GM23338 (cell line): ENCODE measurements at regions not wholly inside any gene's neighbourhood (a gene's known extent, or its start where the extent isn't known, plus 50 kb on each side); places are given as distances from the start of the nearest gene placed in this dataset.

ENCODE experiments used
- ATAC-seq: fragments of 200-7000 bp; cut with Tn5 transposase; 3 replicates; pipeline ENCODE4 v1.9.1; 2020
- DNase-seq: peaks from one replicate; pipeline ENCODE4 v3.0.0-alpha.2; 2015; ENCODE audit warnings: low spot score
- H2AFZ ChIP-seq: fragments of 200-600 bp; sonication (generic); 2 replicates; pipeline ENCODE4 v1.8.0; 2016; ENCODE audit warnings: antibody characterized with exemption, mild to moderate bottlenecking, moderate library complexity
- H3F3A ChIP-seq: fragments of 200-600 bp; sonication (generic); replicated peaks from 2 replicates; pipeline ENCODE4 v1.8.0; 2017; ENCODE audit warnings: antibody characterized with exemption, mixed run types, low read depth
- H3K27ac ChIP-seq: fragments of 200-600 bp; sonication (generic); 2 replicates; pipeline ENCODE4 v1.6.1; 2016; ENCODE audit warnings: low read depth
- H3K27me3 ChIP-seq: fragments of 200-600 bp; sonication (generic); 2 replicates; pipeline ENCODE4 v1.8.0; 2016; ENCODE audit warnings: mild to moderate bottlenecking, mixed run types, moderate library complexity; ENCODE audit not compliant: insufficient read depth
- H3K36me3 ChIP-seq: fragments of 200-600 bp; sonication (generic); 2 replicates; pipeline ENCODE4 v1.8.0; 2016; ENCODE audit warnings: mild to moderate bottlenecking; ENCODE audit not compliant: insufficient read depth
- H3K4me1 ChIP-seq: fragments of 200-600 bp; sonication (generic); 2 replicates; pipeline ENCODE4 v1.8.0; 2016; ENCODE audit warnings: mild to moderate bottlenecking, moderate library complexity; ENCODE audit not compliant: insufficient read depth
- H3K4me2 ChIP-seq: fragments of 200-600 bp; sonication (generic); 2 replicates; pipeline ENCODE4 v1.7.1; 2017; ENCODE audit warnings: mixed run types
- H3K4me3 ChIP-seq: fragments of 200-600 bp; sonication (generic); 2 replicates; pipeline ENCODE4 v1.6.1; 2016; ENCODE audit warnings: mixed run types
- H3K79me2 ChIP-seq: fragments of 200-600 bp; sonication (generic); replicated peaks from 2 replicates; pipeline ENCODE4 v1.8.0; 2017; ENCODE audit warnings: mild to moderate bottlenecking; ENCODE audit not compliant: insufficient read depth
- H3K9me2 ChIP-seq: fragments of 200-600 bp; sonication (generic); 2 replicates; pipeline ENCODE4 v1.8.0; 2017; ENCODE audit not compliant: insufficient read depth
- H4K20me1 ChIP-seq: fragments of 200-600 bp; sonication (generic); replicated peaks from 2 replicates; pipeline ENCODE4 v1.8.0; 2017; ENCODE audit warnings: mild to moderate bottlenecking; ENCODE audit not compliant: insufficient read depth
- H3K27ac Mint-ChIP-seq: 2 replicates; pipeline ENCODE4 v1.8.0; 2020; ENCODE audit warnings: inconsistent platforms, mild to moderate bottlenecking, moderate library complexity, mixed read lengths
- H3K27me3 Mint-ChIP-seq: 3 replicates; pipeline ENCODE4 v1.8.0; 2022; ENCODE audit warnings: low read depth, mild to moderate bottlenecking, moderate library complexity, mixed read lengths, inconsistent platforms; ENCODE audit not compliant: insufficient read depth, poor library complexity
- H3K36me3 Mint-ChIP-seq: 3 replicates; pipeline ENCODE4 v1.8.0; 2021; ENCODE audit warnings: low read depth, mild to moderate bottlenecking, inconsistent platforms, moderate library complexity, mixed read lengths
- H3K4me1 Mint-ChIP-seq: 3 replicates; pipeline ENCODE4 v1.8.0; 2020; ENCODE audit warnings: mild to moderate bottlenecking, inconsistent platforms, mixed read lengths
- H3K4me3 Mint-ChIP-seq: 3 replicates; pipeline ENCODE4 v1.8.0; 2021; ENCODE audit warnings: moderate library complexity, mild to moderate bottlenecking, inconsistent platforms, mixed read lengths
- H3K9me3 Mint-ChIP-seq: 3 replicates; pipeline ENCODE4 v1.8.0; 2020; ENCODE audit warnings: moderate library complexity, mild to moderate bottlenecking, inconsistent platforms, mixed read lengths
- CREB1 ChIP-seq: fragments of 250-450 bp; sonication (Bioruptor Pico); IDR thresholded peaks from 2 replicates; pipeline ENCODE4 v1.5.0; 2020; ENCODE audit warnings: low read depth, mild to moderate bottlenecking, moderate library complexity
- CTCF ChIP-seq, 2 experiments: fragments of 200-600 bp in 1 of 2; sonication (generic) in 1 of 2; conservative IDR thresholded peaks; 2 replicates each; pipeline versions ENCODE4 v1.5.1 to v1.6.1; 2016 to 2017; ENCODE audit warnings: antibody characterized with exemption in 2 of 2, low read depth in 2 of 2, mild to moderate bottlenecking in 2 of 2, moderate library complexity in 1 of 2
- ETS1 ChIP-seq: IDR thresholded peaks from 2 replicates; pipeline ENCODE4 v1.6.1; 2016; ENCODE audit warnings: antibody characterized with exemption
- EZH2 ChIP-seq: fragments of 200-600 bp; sonication (generic); IDR thresholded peaks from one replicate; pipeline ENCODE4 v1.8.0; 2017; ENCODE audit warnings: antibody characterized with exemption, mild to moderate bottlenecking, low read depth; ENCODE audit not compliant: unreplicated experiment
- EZH2phosphoT487 ChIP-seq: fragments of 200-600 bp; sonication (generic); IDR thresholded peaks from one replicate; pipeline ENCODE4 v1.8.1; 2018; ENCODE audit warnings: antibody characterized with exemption; ENCODE audit not compliant: unreplicated experiment
- JUNB ChIP-seq: IDR thresholded peaks from one replicate; pipeline ENCODE4 v1.6.1; 2016; ENCODE audit warnings: antibody characterized with exemption; ENCODE audit not compliant: unreplicated experiment
- POLR2AphosphoS5 ChIP-seq: IDR thresholded peaks from 2 replicates; pipeline ENCODE4 v1.6.1; 2016; ENCODE audit warnings: antibody characterized with exemption, low read depth
- REST ChIP-seq: IDR thresholded peaks from one replicate; pipeline ENCODE4 v1.6.1; 2018; ENCODE audit warnings: antibody characterized with exemption; ENCODE audit not compliant: unreplicated experiment
- STAT1 ChIP-seq: IDR thresholded peaks from one replicate; pipeline ENCODE4 v1.6.1; 2016; ENCODE audit warnings: antibody characterized with exemption; ENCODE audit not compliant: unreplicated experiment
- ZNF114 ChIP-seq: fragments of 250-450 bp; sonication (Bioruptor Pico); IDR thresholded peaks from 2 replicates; pipeline ENCODE4 v1.5.0; 2020; ENCODE audit warnings: mild to moderate bottlenecking, moderate library complexity
- ZNF331 ChIP-seq: fragments of 250-450 bp; sonication (Bioruptor Pico); IDR thresholded peaks from 2 replicates; pipeline ENCODE4 v1.5.0; 2020; ENCODE audit warnings: low read depth, mild to moderate bottlenecking, moderate library complexity
- ZNF462 ChIP-seq: fragments of 250-450 bp; sonication (Bioruptor Pico); IDR thresholded peaks from 2 replicates; pipeline ENCODE4 v1.5.0; 2020; ENCODE audit warnings: mild to moderate bottlenecking, moderate library complexity

GRCh38 chr10:78846071-78846470 is 222.7 kb upstream of the ZMIZ1 start:
- no peaks in the 10 kb centered on the region for H3K27me3 ChIP-seq
- H3F3A ChIP-seq = no peaks in the 10 kb centered on the region
- H3K4me1 ChIP-seq = no peaks in the 10 kb centered on the region
- Mint-ChIP-seq H3K4me3 (no peak overlapping the region), H3K27me3 (peaks cover 16% of the 10 kb centered on the region), H3K4me1 (no peaks in the 10 kb centered on the region; the same call in 2 of the 3 replicates), H3K36me3 (peaks cover 8% of the 10 kb centered on the region; the same call in 2 of the 3 replicates), H3K27ac (no peak overlapping the region), H3K9me3 (peaks cover 11% of the 10 kb centered on the region)
- TF ChIP-seq ZNF114 (CRISPR knock-in tag) (no peak), EZH2phosphoT487 (no peak), ETS1 (no peak), REST (no peak), ZNF462 (CRISPR knock-in tag) (no peak), STAT1 (no peak), EZH2 (no peak), POLR2AphosphoS5 (no peak), CREB1 (CRISPR knock-in tag) (no peak), ZNF331 (CRISPR knock-in tag) (no peak), JUNB (no peak), CTCF (conservative IDR thresholded peaks at IDR 0.05; ENCODE audit: low read depth in 2 of 2) (no peak)
- no peak overlapping the region for H3K4me3 ChIP-seq
- no peak overlapping the region for H2AFZ ChIP-seq
- DNase-seq (no peak), ATAC-seq (no peak)
- no peak overlapping the region for H3K4me2 ChIP-seq
- H3K36me3 ChIP-seq = no peaks in the 10 kb centered on the region
- H3K79me2 ChIP-seq = no peaks in the 10 kb centered on the region
- H3K9me2 ChIP-seq = peaks cover 4% of the 10 kb centered on the region; the same call in 1 of the 2 replicates
- no peak overlapping the region for H3K27ac ChIP-seq
- no peaks in the 10 kb centered on the region for H4K20me1 ChIP-seq
